ENCODE measurements at regions not wholly inside any gene's neighbourhood (a gene's known extent, or its start where the extent isn't known, plus 50 kb on each side); places are given as distances from the start of the nearest gene placed in this dataset.

DNA sequence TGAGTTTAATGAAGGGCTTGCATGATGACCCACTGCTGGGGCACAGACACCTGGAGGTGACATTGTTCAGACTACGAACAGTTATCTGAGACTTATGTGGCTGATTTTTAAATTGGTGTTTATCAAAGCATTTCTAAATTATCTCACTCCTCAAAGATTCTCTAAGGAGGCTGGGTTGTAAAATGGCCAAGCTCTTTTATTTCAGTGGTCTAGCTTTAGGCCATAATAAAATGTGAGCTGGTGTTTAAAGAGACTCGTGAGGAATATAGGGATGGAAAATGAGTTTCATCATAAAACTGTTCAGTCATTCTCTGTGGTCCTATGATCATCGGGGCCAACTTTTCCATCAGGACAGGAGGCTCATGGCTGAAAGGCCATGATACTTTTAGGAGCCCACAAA lies 93.4 kb downstream of the SPP2 start:
- no peak for FAIRE-seq
- DNase-seq (ENCODE audit: low spot score in 2 of 2) = no peak

DNA sequence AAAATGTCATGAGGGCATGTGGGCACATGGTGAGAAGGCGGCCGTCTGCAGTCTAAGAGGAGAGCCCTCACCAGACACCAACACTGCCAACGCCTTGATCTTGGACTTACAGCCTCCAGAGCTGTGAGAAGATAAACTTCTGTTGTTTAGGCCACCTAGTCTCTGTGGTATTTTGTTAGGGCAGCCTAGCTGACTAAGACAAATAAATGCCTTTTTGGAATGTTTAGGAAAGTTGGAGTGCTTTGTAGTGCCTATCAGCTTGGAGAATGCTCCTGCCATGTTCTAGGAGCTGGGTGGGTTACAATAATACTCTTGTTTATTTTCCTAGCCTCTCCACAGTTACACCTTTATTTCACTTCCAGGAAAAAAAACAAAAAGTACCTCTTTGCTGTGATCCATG lies 92.0 kb downstream of the SPP2 start:
- DNase-seq (ENCODE audit: low spot score in 2 of 2) = no peak
- FAIRE-seq = no peak

GRCh38 chr2:234139755-234140154 lies 89.3 kb downstream of the SPP2 start:
- no peak for FAIRE-seq
- no peak for DNase-seq (ENCODE audit: low spot score in 2 of 2)

DNA sequence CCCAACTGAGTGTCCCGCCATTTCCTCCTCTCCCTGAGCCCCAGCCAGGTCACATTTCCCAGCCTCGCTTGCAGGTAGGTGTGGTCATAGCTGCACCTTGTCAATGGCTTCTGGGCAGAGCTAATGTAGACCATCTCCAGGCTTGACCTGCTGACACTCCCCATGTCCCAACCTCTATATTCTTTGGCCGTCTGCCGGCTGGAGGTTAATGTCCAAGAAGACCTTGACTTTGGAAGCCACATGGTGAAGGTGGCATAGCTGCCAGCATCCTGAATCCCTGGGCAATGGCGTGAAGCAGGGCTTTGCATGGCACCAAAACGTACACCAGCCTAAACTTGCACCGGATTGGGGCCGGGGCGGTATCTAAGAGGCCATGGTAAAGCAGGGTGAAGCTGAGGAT lies 88.3 kb downstream of the SPP2 start:
- no peak for DNase-seq (ENCODE audit: low spot score in 2 of 2)
- FAIRE-seq = no peak

DNA sequence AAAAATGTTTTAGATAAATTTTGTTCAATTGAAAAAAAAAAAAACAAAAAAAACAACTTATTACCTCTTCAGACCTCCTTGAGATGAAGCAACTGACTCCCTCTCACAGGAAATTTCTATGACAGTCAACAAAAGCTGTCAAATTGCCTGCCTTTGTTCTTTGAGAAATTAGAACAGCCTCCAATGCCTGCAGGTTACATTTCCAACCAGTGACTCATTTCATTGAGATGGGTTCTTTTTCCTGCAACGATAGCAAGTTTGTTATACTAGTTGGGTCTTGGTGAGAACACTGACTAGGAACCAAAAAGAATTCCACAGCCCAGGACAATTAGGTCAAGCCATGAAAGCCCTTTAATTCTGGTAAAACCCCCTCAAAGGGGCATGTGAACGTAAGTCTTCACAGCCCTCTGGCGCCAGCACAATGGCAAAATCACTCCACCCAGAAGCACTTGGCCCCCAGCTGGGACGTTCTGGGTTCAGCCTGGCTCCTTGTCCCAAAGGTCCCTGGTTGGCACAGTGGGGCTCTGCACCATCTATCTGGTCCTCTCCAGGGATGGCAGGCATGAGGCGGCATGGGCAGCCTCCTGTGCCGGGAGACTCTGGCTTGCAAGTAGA lies 87.0 kb downstream of the SPP2 start:
- no peak for DNase-seq (ENCODE audit: low spot score in 2 of 2)
- no peak for FAIRE-seq

DNA sequence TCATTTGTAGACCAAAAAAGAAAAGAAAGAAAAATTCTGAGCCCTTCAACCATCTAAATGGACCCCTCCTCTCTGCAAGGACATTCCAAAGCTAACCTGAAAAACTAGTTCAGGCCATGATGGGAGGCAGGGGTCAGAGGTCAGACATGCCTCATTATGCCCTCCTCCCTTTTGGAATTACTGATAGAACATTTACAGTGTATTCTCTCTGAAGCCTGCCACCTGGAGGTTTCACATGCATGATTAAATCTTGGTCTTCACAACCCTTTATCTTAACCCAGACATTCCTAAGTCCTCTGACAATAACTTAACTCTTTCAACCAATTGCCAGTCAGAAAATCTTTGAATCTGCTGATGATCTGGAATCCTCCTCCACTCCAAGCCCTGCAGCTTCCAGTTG lies 86.0 kb downstream of the SPP2 start:
- FAIRE-seq (no peak), DNase-seq (ENCODE audit: low spot score in 2 of 2) (no peak)

DNA sequence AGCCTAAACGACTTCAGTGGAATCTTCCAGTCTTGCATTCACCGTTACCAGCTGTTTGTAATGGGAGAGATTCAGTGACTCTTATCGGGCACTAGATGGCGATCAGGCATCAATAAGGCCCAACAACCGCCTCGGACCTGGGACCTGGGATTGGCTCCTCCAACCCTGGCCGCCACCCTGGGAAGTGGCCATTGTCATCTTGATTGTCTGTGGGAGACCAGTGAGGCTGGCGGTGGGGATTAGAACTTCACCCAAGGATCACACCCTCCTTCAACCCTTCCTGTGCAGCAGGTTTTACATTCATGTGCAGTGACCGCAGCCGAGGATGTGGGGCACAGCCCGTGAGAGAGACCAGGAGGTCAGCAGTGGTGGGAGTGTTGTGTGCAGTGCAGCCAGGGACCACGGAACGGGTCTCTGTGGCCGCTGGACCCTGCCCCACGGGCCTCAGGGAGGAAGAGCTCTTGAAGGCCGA lies 85.3 kb downstream of the SPP2 start:
- DNase-seq (ENCODE audit: low spot score in 2 of 2) (peak; percentile 12 to 66), FAIRE-seq (no peak)

GRCh38 chr2:234134496-234134895 lies 84.0 kb downstream of the SPP2 start:
- FAIRE-seq (no peak), DNase-seq (ENCODE audit: low spot score in 2 of 2) (no peak)

DNA sequence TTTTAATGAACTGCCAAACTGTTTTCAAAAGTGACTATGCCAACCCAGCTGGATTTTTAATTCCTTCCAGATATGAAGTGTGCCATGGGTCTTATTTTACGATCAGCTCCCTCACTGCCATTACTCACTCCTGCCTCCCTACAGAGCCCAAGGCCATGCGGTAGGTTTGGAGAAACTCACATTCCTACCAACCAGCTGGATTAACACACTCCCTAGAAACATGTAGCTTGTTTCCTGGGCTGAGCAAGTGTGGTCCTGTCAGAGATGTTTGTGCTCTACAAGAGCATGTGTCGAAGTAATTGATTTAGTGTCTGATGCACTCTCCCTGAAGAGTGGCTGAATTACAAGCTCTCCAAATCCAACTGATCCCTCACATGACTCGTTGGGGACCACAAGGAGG lies 82.5 kb downstream of the SPP2 start:
- FAIRE-seq (no peak), DNase-seq (ENCODE audit: low spot score in 2 of 2) (no peak)

DNA sequence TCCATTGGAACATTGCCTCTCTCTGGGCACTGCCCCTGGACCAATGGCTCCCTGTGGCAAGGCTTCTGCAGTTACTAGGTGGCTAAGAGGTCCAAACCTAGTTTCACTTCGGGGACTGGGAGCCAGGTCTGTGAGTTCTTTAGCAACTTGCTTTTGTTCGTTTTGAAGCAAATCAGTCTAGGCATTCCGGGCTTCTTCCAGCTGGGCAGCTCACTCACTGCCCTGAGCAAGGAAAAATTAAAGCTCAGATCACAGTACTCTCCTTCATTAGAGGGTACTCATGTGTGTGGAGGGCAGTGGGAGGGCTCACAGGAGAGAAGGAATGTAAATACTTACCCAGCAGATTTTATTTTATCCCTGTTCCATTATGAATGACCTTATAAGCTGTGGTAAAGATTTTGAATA lies 80.3 kb downstream of the SPP2 start:
- FAIRE-seq (no peak), DNase-seq (ENCODE audit: low spot score in 2 of 2) (peak in 1 of 2 donors; percentile 6)

DNA sequence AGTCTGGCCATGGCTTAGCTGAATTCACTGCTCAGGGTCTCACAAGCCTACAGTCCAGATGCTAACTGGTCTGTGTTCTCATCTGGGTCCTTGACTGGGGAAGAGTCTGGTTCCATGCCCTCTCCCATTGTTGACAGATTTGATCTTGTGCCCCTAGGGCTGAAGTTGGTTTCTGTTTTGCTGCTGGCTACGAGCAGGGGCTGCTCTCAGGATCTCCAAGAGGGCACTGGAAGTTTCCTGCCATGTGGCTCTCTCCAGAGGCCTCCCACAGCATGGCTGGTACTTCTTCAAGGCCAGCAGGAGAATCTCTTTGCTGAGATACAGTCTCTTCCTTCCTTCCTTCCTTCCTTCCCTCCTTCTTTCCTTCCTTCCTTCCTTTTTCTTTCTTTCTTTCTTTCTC lies 78.1 kb downstream of the SPP2 start:
- FAIRE-seq (no peak), DNase-seq (ENCODE audit: low spot score in 2 of 2) (no peak)
